ENCODE measurements at regions not wholly inside any gene's neighbourhood (a gene's known extent, or its start where the extent isn't known, plus 50 kb on each side); places are given as distances from the start of the nearest gene placed in this dataset.

- FAIRE-seq (no peak), DNase-seq (no peak)
- H3K9ac ChIP-seq (ENCODE audit: low read length in 3 of 3) = no peak overlapping the region
- H3K4me3 ChIP-seq (ENCODE audit: low read length in 3 of 3) = no peak overlapping the region
- no peaks in the 10 kb centered on the region for H3K36me3 ChIP-seq (ENCODE audit: control insufficient read depth in 2 of 3, insufficient read depth in 3 of 3, low read length in 3 of 3)
- H3K9me3 ChIP-seq (ENCODE audit: control insufficient read depth in 2 of 3, insufficient read depth in 1 of 3, low read length in 3 of 3) = no peaks in the 10 kb centered on the region
- no peak for TF ChIP-seq CTCF (IDR thresholded peaks at IDR 0.05; ENCODE audit: borderline replicate concordance, extremely low read depth, insufficient read depth)
- no peaks in the 10 kb centered on the region for H3K4me1 ChIP-seq (ENCODE audit: control insufficient read depth in 2 of 3, insufficient read depth in 2 of 3, low read depth in 1 of 3, low read length in 3 of 3)
- no peak overlapping the region for H3K27ac ChIP-seq (ENCODE audit: low read depth in 2 of 2, low read length in 2 of 2)
- intact Hi-C loops (cut with DNase I) = no loop called here
- H3K27me3 ChIP-seq (ENCODE audit: control insufficient read depth, insufficient read depth, low read length) = no peaks in the 10 kb centered on the region
These were observed 284.8 kb upstream of the CCL2 start for GRCh38 chr17:33970279-33970678.

- no peaks in the 10 kb centered on the region for H3K36me3 ChIP-seq (ENCODE audit: control insufficient read depth in 2 of 3, insufficient read depth in 3 of 3, low read length in 3 of 3)
- no peak for FAIRE-seq
- intact Hi-C loops (cut with DNase I) = no loop called here
These were observed 282.3 kb upstream of the CCL2 start for GRCh38 chr17:33972763-33973162.

GRCh38 chr17:33973491-33973890 lies 281.6 kb upstream of the CCL2 start:
- Histone ChIP-seq H3K36me3 (ENCODE audit: control insufficient read depth in 2 of 3, insufficient read depth in 3 of 3, low read length in 3 of 3) (no peaks in the 10 kb centered on the region), H3K4me1 (ENCODE audit: control insufficient read depth in 2 of 3, insufficient read depth in 2 of 3, low read depth in 1 of 3, low read length in 3 of 3) (no peaks in the 10 kb centered on the region), H3K9ac (ENCODE audit: low read length in 3 of 3) (no peak overlapping the region), H3K27me3 (ENCODE audit: control insufficient read depth, insufficient read depth, low read length) (no peaks in the 10 kb centered on the region), H3K4me3 (ENCODE audit: low read length in 3 of 3) (no peak overlapping the region), H3K27ac (ENCODE audit: low read depth in 2 of 2, low read length in 2 of 2) (no peak overlapping the region), H3K9me3 (ENCODE audit: control insufficient read depth in 2 of 3, insufficient read depth in 1 of 3, low read length in 3 of 3) (no peaks in the 10 kb centered on the region)
- intact Hi-C loops (cut with DNase I) = no loop called here
- no peak for TF ChIP-seq CTCF (IDR thresholded peaks at IDR 0.05; ENCODE audit: borderline replicate concordance, extremely low read depth, insufficient read depth)
- no peak for FAIRE-seq
- no peak for DNase-seq

More at GRCh38 chr17:33972763-33973162, 282.3 kb upstream of the CCL2 start:
- H3K4me1 ChIP-seq (ENCODE audit: control insufficient read depth in 2 of 3, insufficient read depth in 2 of 3, low read depth in 1 of 3, low read length in 3 of 3) = no peaks in the 10 kb centered on the region
- no peak for DNase-seq
- TF ChIP-seq CTCF (IDR thresholded peaks at IDR 0.05; ENCODE audit: borderline replicate concordance, extremely low read depth, insufficient read depth) = no peak
- no peak overlapping the region for H3K9ac ChIP-seq (ENCODE audit: low read length in 3 of 3)
- H3K27me3 ChIP-seq (ENCODE audit: control insufficient read depth, insufficient read depth, low read length) = no peaks in the 10 kb centered on the region
- no peak overlapping the region for H3K4me3 ChIP-seq (ENCODE audit: low read length in 3 of 3)
- no peaks in the 10 kb centered on the region for H3K9me3 ChIP-seq (ENCODE audit: control insufficient read depth in 2 of 3, insufficient read depth in 1 of 3, low read length in 3 of 3)
- no peak overlapping the region for H3K27ac ChIP-seq (ENCODE audit: low read depth in 2 of 2, low read length in 2 of 2)

- intact Hi-C loops (cut with DNase I) = no loop called here
- Histone ChIP-seq H3K27ac (ENCODE audit: low read depth in 2 of 2, low read length in 2 of 2) (no peak overlapping the region), H3K9me3 (ENCODE audit: control insufficient read depth in 2 of 3, insufficient read depth in 1 of 3, low read length in 3 of 3) (no peaks in the 10 kb centered on the region), H3K27me3 (ENCODE audit: control insufficient read depth, insufficient read depth, low read length) (no peaks in the 10 kb centered on the region), H3K9ac (ENCODE audit: low read length in 3 of 3) (no peak overlapping the region), H3K4me3 (ENCODE audit: low read length in 3 of 3) (no peak overlapping the region), H3K4me1 (ENCODE audit: control insufficient read depth in 2 of 3, insufficient read depth in 2 of 3, low read depth in 1 of 3, low read length in 3 of 3) (no peaks in the 10 kb centered on the region), H3K36me3 (ENCODE audit: control insufficient read depth in 2 of 3, insufficient read depth in 3 of 3, low read length in 3 of 3) (no peaks in the 10 kb centered on the region)
- DNase-seq (no peak), FAIRE-seq (no peak)
- TF ChIP-seq CTCF (IDR thresholded peaks at IDR 0.05; ENCODE audit: borderline replicate concordance, extremely low read depth, insufficient read depth) = no peak
These were observed 280.8 kb upstream of the CCL2 start for GRCh38 chr17:33974276-33974675.

Measured in kidney (tissue), 13 donors.